ENCODE measurements at regions not wholly inside any gene's neighbourhood (a gene's known extent, or its start where the extent isn't known, plus 50 kb on each side); places are given as distances from the start of the nearest gene placed in this dataset.
"Not testable (repeated sequence)": the region's sequence is repeated elsewhere in the genome, so short reads cannot be mapped to it uniquely, and the experiment has no call there.

- Mint-ChIP-seq H3K4me3 (no peak overlapping the region), H3K4me1 (no peaks in the 10 kb centered on the region), H3K27ac (no peak overlapping the region), H3K27me3 (no peaks in the 10 kb centered on the region), H3K36me3 (ENCODE audit: low read depth) (no peaks in the 10 kb centered on the region), H3K9me3 (peaks cover 3% of the 10 kb centered on the region)
- POLR2A ChIA-PET = no interaction called here
- CTCF ChIA-PET = interaction anchor here (0.5 to 1.3 kb wide), 2 partner anchors 10 to 202 kb away, joined by 3 read pairs; no protein-coding TSS in a partner anchor
- DNase-seq = no peak
Measured at GRCh38 chr4:10783351-10783750, 98.8 kb upstream of the CLNK start.

- CTCF ChIA-PET = no interaction called here
- Mint-ChIP-seq H3K4me3 (no peak overlapping the region), H3K27me3 (no peaks in the 10 kb centered on the region), H3K36me3 (ENCODE audit: low read depth) (no peaks in the 10 kb centered on the region), H3K4me1 (no peaks in the 10 kb centered on the region), H3K27ac (no peak overlapping the region), H3K9me3 (peaks cover 3% of the 10 kb centered on the region)
- POLR2A ChIA-PET = no interaction called here
- no peak for DNase-seq
Measured at GRCh38 chr4:10781805-10782204, 97.2 kb upstream of the CLNK start.

GRCh38 chr4:10780803-10781202 is 96.2 kb upstream of the CLNK start:
- H3K27ac Mint-ChIP-seq; H3K9me3 Mint-ChIP-seq; H3K27me3 Mint-ChIP-seq; H3K4me3 Mint-ChIP-seq; H3K36me3 Mint-ChIP-seq (ENCODE audit: low read depth); CTCF ChIA-PET; H3K4me1 Mint-ChIP-seq; POLR2A ChIA-PET; DNase-seq: not testable (repeated sequence)

GRCh38 chr4:10775132-10775531 is 90.6 kb upstream of the CLNK start:
- POLR2A ChIA-PET; H3K27me3 Mint-ChIP-seq; H3K27ac Mint-ChIP-seq; H3K4me1 Mint-ChIP-seq; DNase-seq; H3K36me3 Mint-ChIP-seq (ENCODE audit: low read depth); H3K4me3 Mint-ChIP-seq; H3K9me3 Mint-ChIP-seq; CTCF ChIA-PET: not testable (repeated sequence)

- no peaks in the 10 kb centered on the region for H3K36me3 Mint-ChIP-seq (ENCODE audit: low read depth)
- no peak overlapping the region for H3K4me3 Mint-ChIP-seq
- H3K9me3 Mint-ChIP-seq = no peaks in the 10 kb centered on the region
- POLR2A ChIA-PET = no interaction called here
- H3K27me3 Mint-ChIP-seq = no peaks in the 10 kb centered on the region
- no peak for DNase-seq
- CTCF ChIA-PET = interaction anchor here (1.3 kb wide), 1 partner anchor 9 kb away, joined by 3 read pairs; no protein-coding TSS in a partner anchor
- H3K4me1 Mint-ChIP-seq = no peaks in the 10 kb centered on the region
- H3K27ac Mint-ChIP-seq = no peak overlapping the region
Measured at GRCh38 chr4:10773656-10774055, 89.1 kb upstream of the CLNK start.

GRCh38 chr4:10773010-10773409 is 88.4 kb upstream of the CLNK start:
- no peaks in the 10 kb centered on the region for H3K9me3 Mint-ChIP-seq
- DNase-seq = no peak
- H3K27me3 Mint-ChIP-seq = no peaks in the 10 kb centered on the region
- H3K4me3 Mint-ChIP-seq = no peak overlapping the region
- no peaks in the 10 kb centered on the region for H3K4me1 Mint-ChIP-seq
- H3K27ac Mint-ChIP-seq = no peak overlapping the region
- no peaks in the 10 kb centered on the region for H3K36me3 Mint-ChIP-seq (ENCODE audit: low read depth)
- ChIA-PET POLR2A (no interaction called here), CTCF (interaction anchor here (1.3 kb wide), 1 partner anchor 10 kb away, joined by 3 read pairs; no protein-coding TSS in a partner anchor)

GRCh38 chr4:10765386-10765785 is 80.8 kb upstream of the CLNK start:
- H3K36me3 Mint-ChIP-seq (ENCODE audit: low read depth) = no peaks in the 10 kb centered on the region
- DNase-seq = no peak
- H3K4me3 Mint-ChIP-seq = no peak overlapping the region
- no peaks in the 10 kb centered on the region for H3K4me1 Mint-ChIP-seq
- CTCF ChIA-PET = no interaction called here
- H3K9me3 Mint-ChIP-seq = peaks cover 6% of the 10 kb centered on the region
- no peaks in the 10 kb centered on the region for H3K27me3 Mint-ChIP-seq
- POLR2A ChIA-PET = no interaction called here
- no peak overlapping the region for H3K27ac Mint-ChIP-seq

- Mint-ChIP-seq H3K4me3 (no peak overlapping the region), H3K9me3 (peaks cover 4% of the 10 kb centered on the region), H3K36me3 (ENCODE audit: low read depth) (no peaks in the 10 kb centered on the region), H3K27ac (no peak overlapping the region), H3K4me1 (no peaks in the 10 kb centered on the region), H3K27me3 (no peaks in the 10 kb centered on the region)
- ChIA-PET POLR2A (no interaction called here), CTCF (no interaction called here)
- no peak for DNase-seq
Measured at GRCh38 chr4:10762561-10762960, 78.0 kb upstream of the CLNK start.

GRCh38 chr4:10761903-10762302 is 77.3 kb upstream of the CLNK start:
- POLR2A ChIA-PET = no interaction called here
- Mint-ChIP-seq H3K36me3 (ENCODE audit: low read depth) (no peaks in the 10 kb centered on the region), H3K9me3 (peaks cover 4% of the 10 kb centered on the region), H3K4me3 (no peak overlapping the region), H3K4me1 (no peaks in the 10 kb centered on the region), H3K27ac (no peak overlapping the region), H3K27me3 (no peaks in the 10 kb centered on the region)
- CTCF ChIA-PET = no interaction called here
- no peak for DNase-seq

GRCh38 chr4:10760086-10760485 is 75.5 kb upstream of the CLNK start:
- no peaks in the 10 kb centered on the region for H3K4me1 Mint-ChIP-seq
- no peak overlapping the region for H3K4me3 Mint-ChIP-seq
- no peak for DNase-seq
- no peaks in the 10 kb centered on the region for H3K27me3 Mint-ChIP-seq
- H3K9me3 Mint-ChIP-seq = peaks cover 4% of the 10 kb centered on the region
- ChIA-PET CTCF (no interaction called here), POLR2A (no interaction called here)
- H3K36me3 Mint-ChIP-seq (ENCODE audit: low read depth) = no peaks in the 10 kb centered on the region
- H3K27ac Mint-ChIP-seq = no peak overlapping the region

GRCh38 chr4:10758906-10759305 is 74.3 kb upstream of the CLNK start:
- Mint-ChIP-seq H3K4me1 (no peaks in the 10 kb centered on the region), H3K9me3 (no peaks in the 10 kb centered on the region), H3K36me3 (ENCODE audit: low read depth) (no peaks in the 10 kb centered on the region), H3K27ac (no peak overlapping the region), H3K27me3 (no peaks in the 10 kb centered on the region), H3K4me3 (no peak overlapping the region)
- no peak for DNase-seq
- ChIA-PET POLR2A (no interaction called here), CTCF (no interaction called here)

GRCh38 chr4:10753856-10754402 is 69.4 kb upstream of the CLNK start:
- no peak overlapping the region for H3K27ac Mint-ChIP-seq
- CTCF ChIA-PET = no interaction called here
- POLR2A ChIA-PET = no interaction called here

GRCh38 chr4:10753336-10753735 is 68.8 kb upstream of the CLNK start:
- H3K27me3 Mint-ChIP-seq = peaks cover 3% of the 10 kb centered on the region
- H3K9me3 Mint-ChIP-seq = no peaks in the 10 kb centered on the region
- H3K4me1 Mint-ChIP-seq = no peaks in the 10 kb centered on the region
- no peak overlapping the region for H3K4me3 Mint-ChIP-seq
- CTCF ChIA-PET = no interaction called here
- DNase-seq = no peak
- POLR2A ChIA-PET = no interaction called here
- no peak overlapping the region for H3K27ac Mint-ChIP-seq
- no peaks in the 10 kb centered on the region for H3K36me3 Mint-ChIP-seq (ENCODE audit: low read depth)

More at GRCh38 chr4:10753856-10754402, 69.4 kb upstream of the CLNK start:
- Mint-ChIP-seq H3K4me1 (no peaks in the 10 kb centered on the region), H3K4me3 (no peak overlapping the region), H3K27me3 (peaks cover 3% of the 10 kb centered on the region), H3K9me3 (no peaks in the 10 kb centered on the region), H3K36me3 (ENCODE audit: low read depth) (no peaks in the 10 kb centered on the region)
- no peak for DNase-seq

GRCh38 chr4:10750714-10751113 is 66.1 kb upstream of the CLNK start:
- H3K27me3 Mint-ChIP-seq = peaks cover 3% of the 10 kb centered on the region
- H3K27ac Mint-ChIP-seq = no peak overlapping the region
- no peak overlapping the region for H3K4me3 Mint-ChIP-seq
- no peaks in the 10 kb centered on the region for H3K9me3 Mint-ChIP-seq
- no peaks in the 10 kb centered on the region for H3K36me3 Mint-ChIP-seq (ENCODE audit: low read depth)
- H3K4me1 Mint-ChIP-seq = no peaks in the 10 kb centered on the region
- DNase-seq = no peak
- CTCF ChIA-PET = no interaction called here
- POLR2A ChIA-PET = no interaction called here

- no peaks in the 10 kb centered on the region for H3K4me1 Mint-ChIP-seq
- DNase-seq = no peak
- no peak overlapping the region for H3K27ac Mint-ChIP-seq
- ChIA-PET POLR2A (no interaction called here), CTCF (no interaction called here)
- H3K9me3 Mint-ChIP-seq = no peaks in the 10 kb centered on the region
- no peaks in the 10 kb centered on the region for H3K36me3 Mint-ChIP-seq (ENCODE audit: low read depth)
- peaks cover 2% of the 10 kb centered on the region for H3K27me3 Mint-ChIP-seq
- no peak overlapping the region for H3K4me3 Mint-ChIP-seq
Measured at GRCh38 chr4:10747186-10747585, 62.6 kb upstream of the CLNK start.

All from activated CD4-positive, alpha-beta memory T cell treated with anti-CD3 and anti-CD28 coated beads, Interleukin-2, amount 10 ng/mL, durations not matched to agents 7 days and 5 days (primary cell).